Ascending aorta (tissue), 2 donors: ENCODE measurements at regions not wholly inside any gene's neighbourhood (a gene's known extent, or its start where the extent isn't known, plus 50 kb on each side); places are given as distances from the start of the nearest gene placed in this dataset.

Experiments
- DNase-seq, 2 donors: peaks; one replicate each; pipeline ENCODE4 v3.0.0-alpha.2; 2019; ENCODE audit warnings: low spot score in 2 of 2
- H3K27ac ChIP-seq, 2 donors: fragments of 200-600 bp; sonication (generic); one replicate each; pipeline ENCODE4 v1.5.1; 2016 to 2017; ENCODE audit warnings: mild to moderate bottlenecking in 1 of 2
- H3K27me3 ChIP-seq: fragments of 200-600 bp; sonication (generic); one replicate; pipeline ENCODE4 v1.5.1; 2017
- H3K36me3 ChIP-seq, 2 donors: fragments of 200-600 bp; sonication (generic); one replicate each; pipeline ENCODE4 v1.5.1; 2016
- H3K4me1 ChIP-seq, 2 donors: fragments of 200-600 bp; sonication (generic); one replicate each; pipeline ENCODE4 v1.5.1; 2016 to 2017; ENCODE audit warnings: mild to moderate bottlenecking in 1 of 2
- H3K4me3 ChIP-seq, 2 donors: fragments of 200-600 bp; sonication (generic); one replicate each; pipeline ENCODE4 v1.5.1; 2016 to 2017; ENCODE audit warnings: mild to moderate bottlenecking in 1 of 2
- H3K9me3 ChIP-seq, 2 donors: fragments of 200-600 bp; sonication (generic); one replicate each; pipeline ENCODE4 v1.5.1; 2016
- intact Hi-C: fragments of 100-400 bp; cut with DNase I; formaldehyde crosslinking; loops from one replicate; pipeline ENCODE4 v1.15.1; 2023
- TF ChIP-seq, protein P1 (sequence below), 3 experiments: fragments of 200-600 bp in 2 of 3; fragments of 450-650 bp in 1 of 3; sonication (generic) in 2 of 3; IDR thresholded peaks; one replicate each; pipeline ENCODE4 v1.5.1; 2016 to 2019; ENCODE audit warnings: antibody characterized with exemption in 3 of 3, mild to moderate bottlenecking in 1 of 3, moderate library complexity in 1 of 3

DNA sequence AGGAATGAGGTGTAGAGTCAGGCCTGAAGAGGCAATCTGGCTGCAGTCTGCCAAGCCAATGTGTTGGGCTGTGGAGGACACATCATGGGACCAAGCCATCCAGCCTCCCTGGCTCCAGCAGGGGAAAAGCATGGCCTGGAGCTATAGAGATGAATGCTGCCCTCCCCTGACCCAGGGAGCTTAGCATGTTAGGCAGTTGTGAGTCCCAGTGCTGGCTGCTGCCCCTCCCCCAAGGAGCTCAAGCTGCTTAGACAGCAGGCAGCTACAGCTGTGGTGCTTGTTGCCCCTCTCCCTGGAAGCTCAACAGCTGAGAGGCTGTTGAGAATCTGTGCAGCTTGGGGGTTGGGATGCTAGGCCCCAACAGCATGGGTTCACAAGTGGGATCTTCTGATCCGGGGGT is 85.6 kb upstream of the DNAJC19 start:
- TF ChIP-seq, protein P1, sequence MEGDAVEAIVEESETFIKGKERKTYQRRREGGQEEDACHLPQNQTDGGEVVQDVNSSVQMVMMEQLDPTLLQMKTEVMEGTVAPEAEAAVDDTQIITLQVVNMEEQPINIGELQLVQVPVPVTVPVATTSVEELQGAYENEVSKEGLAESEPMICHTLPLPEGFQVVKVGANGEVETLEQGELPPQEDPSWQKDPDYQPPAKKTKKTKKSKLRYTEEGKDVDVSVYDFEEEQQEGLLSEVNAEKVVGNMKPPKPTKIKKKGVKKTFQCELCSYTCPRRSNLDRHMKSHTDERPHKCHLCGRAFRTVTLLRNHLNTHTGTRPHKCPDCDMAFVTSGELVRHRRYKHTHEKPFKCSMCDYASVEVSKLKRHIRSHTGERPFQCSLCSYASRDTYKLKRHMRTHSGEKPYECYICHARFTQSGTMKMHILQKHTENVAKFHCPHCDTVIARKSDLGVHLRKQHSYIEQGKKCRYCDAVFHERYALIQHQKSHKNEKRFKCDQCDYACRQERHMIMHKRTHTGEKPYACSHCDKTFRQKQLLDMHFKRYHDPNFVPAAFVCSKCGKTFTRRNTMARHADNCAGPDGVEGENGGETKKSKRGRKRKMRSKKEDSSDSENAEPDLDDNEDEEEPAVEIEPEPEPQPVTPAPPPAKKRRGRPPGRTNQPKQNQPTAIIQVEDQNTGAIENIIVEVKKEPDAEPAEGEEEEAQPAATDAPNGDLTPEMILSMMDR (IDR thresholded peaks at IDR 0.05), result no peak
- Histone ChIP-seq H3K27ac (no peak overlapping the region), H3K4me1 (no peaks in the 10 kb centered on the region), H3K9me3 (no peaks in the 10 kb centered on the region), H3K4me3 (no peak overlapping the region), H3K27me3 (no peaks in the 10 kb centered on the region), H3K36me3 (no peaks in the 10 kb centered on the region)
- intact Hi-C loops, result no loop called here
- no peak for DNase-seq

DNA sequence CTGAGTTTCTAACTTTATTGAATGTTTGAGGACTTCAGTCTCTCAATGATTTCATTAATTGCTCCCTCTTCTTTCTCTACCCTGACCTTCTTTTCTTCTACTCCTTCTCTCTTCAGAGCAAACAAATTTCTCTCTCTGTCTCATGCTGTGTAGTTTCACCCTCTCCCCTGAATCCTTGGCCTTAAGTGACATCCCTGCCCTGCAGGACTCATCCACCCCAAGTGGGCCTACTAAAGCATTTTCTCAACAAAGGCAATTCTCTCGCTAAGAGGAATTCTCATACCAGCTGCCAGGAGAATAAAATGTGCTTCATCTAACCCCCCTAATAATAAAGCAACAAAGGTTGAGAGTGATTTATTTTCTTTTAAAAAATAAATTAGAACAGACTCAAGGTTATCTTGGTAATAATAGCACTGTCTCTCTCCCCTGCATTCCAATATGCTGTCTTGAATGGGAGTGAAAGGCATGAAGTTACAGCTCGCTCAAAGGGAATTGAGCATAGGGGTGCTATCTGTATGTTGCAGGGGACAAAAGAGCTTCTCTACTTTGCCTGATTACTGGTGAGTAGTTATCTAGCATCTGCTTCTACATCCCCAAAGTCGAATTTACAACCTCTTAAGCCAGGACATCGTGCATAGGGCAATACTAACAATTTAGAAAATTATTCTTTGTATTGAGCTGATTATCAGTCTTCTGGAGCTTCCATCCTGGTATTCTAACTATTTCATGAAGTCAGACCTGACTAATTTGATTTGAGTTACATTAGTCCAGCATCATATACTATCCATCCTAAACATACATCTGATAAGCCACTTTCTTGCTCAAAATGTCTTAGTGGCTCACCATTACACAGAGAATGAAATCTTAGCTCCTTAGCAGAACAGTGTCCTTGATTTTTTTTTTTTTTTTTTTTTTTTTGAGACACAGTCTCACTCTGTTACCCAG is 76.9 kb upstream of the DNAJC19 start:
- Histone ChIP-seq H3K27me3 (no peaks in the 10 kb centered on the region), H3K4me1 (no peaks in the 10 kb centered on the region), H3K36me3 (no peaks in the 10 kb centered on the region), H3K27ac (no peak overlapping the region), H3K4me3 (no peak overlapping the region), H3K9me3 (no peaks in the 10 kb centered on the region)
- no peak for DNase-seq
- intact Hi-C loops, result no loop called here
- TF ChIP-seq, protein P1 (IDR thresholded peaks at IDR 0.05), result no peak

DNA sequence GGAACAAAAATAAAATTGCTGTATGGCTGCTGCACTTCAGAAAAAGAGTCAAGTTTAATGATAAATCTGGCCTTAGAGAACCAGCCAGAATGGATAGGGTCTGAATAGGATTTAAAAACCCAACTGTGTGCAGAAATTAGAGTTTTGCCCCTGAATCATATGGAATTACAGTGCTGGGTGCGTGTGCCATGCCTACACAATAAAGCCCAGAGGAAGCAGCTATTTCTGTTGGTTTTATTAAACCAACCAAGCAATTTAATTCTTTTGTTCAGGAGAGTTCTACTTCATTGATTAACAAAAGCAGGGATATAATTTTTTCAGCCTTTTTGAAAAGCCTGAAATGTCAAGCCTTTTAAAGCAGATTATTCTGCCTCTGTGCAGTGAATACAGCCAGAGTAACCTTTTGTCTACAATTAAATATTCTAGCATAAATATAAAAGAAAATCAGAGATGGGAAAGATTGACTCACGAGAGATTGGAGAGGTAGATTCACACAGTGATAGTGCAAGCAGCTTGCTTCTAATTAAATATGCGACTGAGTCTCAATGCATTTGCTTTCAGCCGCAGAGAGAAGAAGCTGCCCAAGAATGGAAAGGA is 66.7 kb upstream of the DNAJC19 start:
- no peak overlapping the region for H3K4me3 ChIP-seq
- intact Hi-C loops, result no loop called here
- no peaks in the 10 kb centered on the region for H3K9me3 ChIP-seq
- H3K36me3 ChIP-seq, result no peaks in the 10 kb centered on the region
- TF ChIP-seq, protein P1 (IDR thresholded peaks at IDR 0.05), result no peak
- DNase-seq, result no peak
- no peaks in the 10 kb centered on the region for H3K4me1 ChIP-seq
- no peak overlapping the region for H3K27ac ChIP-seq
- no peaks in the 10 kb centered on the region for H3K27me3 ChIP-seq

DNA sequence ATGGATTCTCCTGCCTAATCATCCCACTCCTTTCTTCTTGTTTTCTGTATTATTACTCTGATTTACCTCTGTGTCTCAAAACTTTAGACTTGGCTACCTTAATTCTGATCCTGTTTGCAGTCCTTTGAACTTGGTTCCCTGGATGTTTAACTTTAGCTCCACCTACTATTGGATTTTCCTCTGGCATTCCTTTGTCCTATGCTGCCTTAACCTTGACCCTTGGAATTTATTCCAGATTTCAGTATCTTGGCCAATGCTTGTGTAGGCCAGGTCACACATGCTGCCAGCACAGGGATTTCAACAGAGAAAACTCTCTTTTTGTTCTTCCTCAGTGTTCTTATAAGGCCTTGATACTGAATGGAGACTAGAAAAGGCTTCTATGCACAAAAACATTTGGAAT is 65.0 kb upstream of the DNAJC19 start:
- no peaks in the 10 kb centered on the region for H3K9me3 ChIP-seq
- intact Hi-C loops, result no loop called here
- H3K4me1 ChIP-seq, result no peaks in the 10 kb centered on the region
- no peak overlapping the region for H3K4me3 ChIP-seq
- no peaks in the 10 kb centered on the region for H3K36me3 ChIP-seq
- no peaks in the 10 kb centered on the region for H3K27me3 ChIP-seq
- no peak overlapping the region for H3K27ac ChIP-seq
- TF ChIP-seq, protein P1 (IDR thresholded peaks at IDR 0.05), result no peak
- no peak for DNase-seq

DNA sequence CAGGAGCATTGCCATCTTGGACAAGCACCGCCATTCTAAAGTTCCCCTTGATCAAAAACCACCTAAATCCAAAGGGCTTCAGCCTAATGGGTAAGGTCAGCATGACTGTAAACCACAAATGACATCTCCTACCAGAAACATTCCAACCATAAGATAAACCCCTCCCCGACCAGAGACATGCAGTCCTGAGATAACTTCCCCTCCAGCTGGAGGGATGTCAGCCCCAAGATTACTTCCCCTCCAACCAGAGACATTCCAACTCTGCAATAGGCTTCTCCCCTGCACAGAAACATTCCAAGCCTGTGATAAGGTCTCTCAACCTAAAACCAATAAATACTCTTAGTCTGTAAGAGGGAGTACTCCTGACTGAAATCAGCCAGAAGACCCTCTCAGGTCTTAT is 62.7 kb upstream of the DNAJC19 start:
- no peaks in the 10 kb centered on the region for H3K36me3 ChIP-seq
- no peaks in the 10 kb centered on the region for H3K4me1 ChIP-seq
- no peak overlapping the region for H3K4me3 ChIP-seq
- H3K9me3 ChIP-seq, result no peaks in the 10 kb centered on the region
- TF ChIP-seq, protein P1 (IDR thresholded peaks at IDR 0.05), result no peak
- DNase-seq, result no peak
- H3K27ac ChIP-seq, result no peak overlapping the region
- intact Hi-C loops, result no loop called here
- H3K27me3 ChIP-seq, result no peaks in the 10 kb centered on the region
